CD1c-positive myeloid dendritic cell (primary cell): ENCODE measurements at regions not wholly inside any gene's neighbourhood (a gene's known extent, or its start where the extent isn't known, plus 50 kb on each side); places are given as distances from the start of the nearest gene placed in this dataset.
"Not testable (repeated sequence)": the region's sequence is repeated elsewhere in the genome, so short reads cannot be mapped to it uniquely, and the experiment has no call there.

Experiments
- DNase-seq: peaks from one replicate; pipeline ENCODE4 v3.0.0-alpha.2; 2016; ENCODE audit errors: extremely low spot score

DNA sequence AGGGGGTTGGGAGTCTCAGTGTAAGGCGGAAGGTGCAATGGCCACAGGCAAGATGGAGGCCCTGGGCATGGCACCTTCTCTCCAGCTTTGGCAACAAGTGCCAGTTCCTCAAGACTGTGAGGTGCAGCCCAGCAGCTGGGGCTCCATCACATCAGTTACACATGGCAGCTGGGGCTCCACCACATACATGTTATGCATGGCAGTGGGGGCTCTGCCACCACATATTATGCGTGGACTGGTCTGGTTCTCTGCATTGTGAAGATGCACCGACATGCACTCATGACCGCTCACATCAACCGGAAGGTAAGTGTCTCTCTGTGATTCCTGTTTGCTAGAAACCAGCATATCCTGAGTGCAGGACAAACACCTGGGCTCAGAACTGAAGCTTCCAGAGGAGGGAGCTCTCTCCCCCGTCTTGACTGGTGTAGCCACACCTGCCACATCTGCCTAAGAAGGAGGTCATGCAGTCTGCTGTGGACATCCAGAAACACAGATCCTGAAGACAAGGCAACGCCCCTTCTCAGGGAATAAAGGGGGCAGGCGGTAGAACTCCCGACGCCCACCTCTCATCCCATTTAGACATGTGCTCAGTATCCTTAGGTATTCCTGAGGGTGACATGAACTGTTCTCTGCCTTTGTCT lies 104.1 kb upstream of the TMPRSS2 start:
- no peak for DNase-seq

DNA sequence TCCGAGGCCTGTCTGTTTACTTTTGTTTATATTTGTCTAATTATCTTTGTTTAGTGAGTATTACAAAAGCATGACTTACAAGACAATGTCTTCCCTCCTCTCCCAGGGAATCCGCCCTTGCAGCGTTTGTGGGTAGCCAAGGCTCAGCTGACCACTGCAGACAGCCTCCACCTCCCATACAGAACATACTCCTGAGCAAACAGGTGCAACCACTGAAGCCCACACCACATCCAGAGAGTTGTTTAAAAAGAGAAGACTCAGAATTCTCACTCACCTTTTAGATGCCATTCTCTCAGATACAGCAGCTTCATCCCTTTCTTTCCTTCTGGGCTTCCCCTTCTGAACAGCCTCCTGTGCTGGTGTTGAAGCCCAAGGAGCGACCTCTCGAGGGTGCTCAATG lies 103.5 kb upstream of the TMPRSS2 start:
- no peak for DNase-seq

DNA sequence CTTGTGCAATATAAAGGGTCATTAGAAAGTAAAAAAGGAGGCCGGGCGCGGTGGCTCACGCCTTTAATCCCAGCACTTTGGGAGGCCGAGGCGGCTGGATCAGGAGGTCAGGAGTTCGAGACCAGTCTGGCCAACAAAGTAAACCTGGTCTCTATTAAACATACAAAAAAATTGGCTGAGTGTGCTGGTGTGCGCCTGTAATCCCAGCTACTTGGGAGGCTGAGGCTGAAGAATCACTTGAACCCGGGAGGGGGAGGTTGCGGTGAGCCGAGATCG lies 102.8 kb upstream of the TMPRSS2 start:
- DNase-seq = not testable (repeated sequence)

DNA sequence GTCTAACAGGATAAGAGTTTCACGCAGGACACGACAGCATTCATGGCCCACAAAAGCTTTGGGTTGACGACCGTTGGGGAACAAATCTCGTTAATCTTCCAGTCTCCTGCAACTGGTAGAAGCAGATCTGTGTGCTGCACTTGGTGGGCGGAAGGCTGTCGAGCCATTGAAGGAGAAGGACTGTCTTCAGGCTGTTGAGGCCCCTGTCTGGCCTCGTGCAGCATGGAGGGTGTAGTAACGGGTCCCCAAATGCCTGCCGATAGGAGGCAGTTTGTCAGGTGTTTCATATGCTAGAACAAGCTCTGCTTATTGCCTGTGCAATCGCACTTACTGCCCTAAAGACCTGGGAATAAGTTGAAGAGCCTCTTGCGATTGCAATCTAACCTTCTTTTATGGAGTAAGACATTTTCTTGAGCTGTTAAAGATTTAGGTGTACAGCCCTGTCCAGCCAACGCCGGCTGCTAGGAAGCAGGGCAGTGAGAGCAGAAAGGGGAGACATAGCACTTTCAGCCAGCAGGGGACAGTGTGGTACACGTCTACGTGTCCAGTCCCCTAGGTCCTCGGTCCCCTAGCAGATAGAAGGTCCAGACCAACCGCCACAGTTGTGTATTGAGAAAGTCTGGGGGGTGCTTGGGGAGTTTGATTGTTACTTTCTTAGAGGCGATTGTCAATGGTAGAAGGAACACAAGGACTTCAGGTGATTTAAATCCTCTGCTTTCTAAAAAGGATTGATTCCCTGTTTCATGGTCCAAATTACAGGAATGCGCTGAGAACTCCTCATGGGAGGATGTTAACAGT lies 102.3 kb upstream of the TMPRSS2 start:
- peak; percentile 54 for DNase-seq

DNA sequence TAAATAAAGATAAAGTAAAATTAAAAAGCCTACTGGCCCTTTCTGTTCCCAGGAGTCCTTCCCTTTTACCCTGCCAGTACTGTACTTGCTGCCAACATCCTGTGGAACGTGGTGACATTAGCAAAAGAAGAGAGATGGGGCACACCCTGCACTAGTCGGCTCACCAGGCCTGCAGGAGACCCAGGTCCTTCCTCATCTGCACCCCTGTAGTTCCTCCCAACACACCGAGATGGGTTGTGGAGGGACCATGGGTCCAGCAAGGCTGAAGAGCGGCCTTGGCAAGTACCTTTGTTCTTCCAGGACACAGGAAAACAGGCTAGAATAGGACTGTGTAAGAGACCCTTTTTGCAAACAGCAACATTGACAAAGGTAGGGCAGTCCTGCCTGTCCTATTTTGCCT lies 98.7 kb upstream of the TMPRSS2 start:
- no peak for DNase-seq

DNA sequence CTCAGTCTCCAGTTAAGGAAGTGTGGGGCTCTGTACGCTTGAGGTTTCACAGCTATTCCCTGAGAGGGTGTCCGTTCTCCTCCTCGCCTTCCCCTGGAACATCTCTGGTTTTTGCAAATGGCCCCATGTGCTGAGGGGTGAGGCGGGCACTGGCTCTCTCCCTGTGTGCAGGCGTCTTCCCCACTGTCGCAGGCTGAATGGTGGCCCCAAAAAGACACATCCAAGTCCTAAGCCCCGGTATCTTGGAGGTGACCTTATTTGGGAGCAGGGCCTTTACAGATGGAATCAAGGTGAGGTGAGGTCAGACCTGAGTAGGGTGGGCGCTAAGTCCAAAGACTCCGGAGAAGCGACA lies 98.0 kb upstream of the TMPRSS2 start:
- no peak for DNase-seq

- DNase-seq = no peak
Observed at GRCh38 chr21:41605178-41605933, 97.4 kb upstream of the TMPRSS2 start.

- no peak for DNase-seq
Observed at GRCh38 chr21:41604583-41605041, 96.7 kb upstream of the TMPRSS2 start.

GRCh38 chr21:41603476-41603875 lies 95.5 kb upstream of the TMPRSS2 start:
- no peak for DNase-seq

- no peak for DNase-seq
Observed at GRCh38 chr21:41602531-41602930, 94.6 kb upstream of the TMPRSS2 start.

- DNase-seq = no peak
Observed at GRCh38 chr21:41601573-41602368, 93.8 kb upstream of the TMPRSS2 start.

DNA sequence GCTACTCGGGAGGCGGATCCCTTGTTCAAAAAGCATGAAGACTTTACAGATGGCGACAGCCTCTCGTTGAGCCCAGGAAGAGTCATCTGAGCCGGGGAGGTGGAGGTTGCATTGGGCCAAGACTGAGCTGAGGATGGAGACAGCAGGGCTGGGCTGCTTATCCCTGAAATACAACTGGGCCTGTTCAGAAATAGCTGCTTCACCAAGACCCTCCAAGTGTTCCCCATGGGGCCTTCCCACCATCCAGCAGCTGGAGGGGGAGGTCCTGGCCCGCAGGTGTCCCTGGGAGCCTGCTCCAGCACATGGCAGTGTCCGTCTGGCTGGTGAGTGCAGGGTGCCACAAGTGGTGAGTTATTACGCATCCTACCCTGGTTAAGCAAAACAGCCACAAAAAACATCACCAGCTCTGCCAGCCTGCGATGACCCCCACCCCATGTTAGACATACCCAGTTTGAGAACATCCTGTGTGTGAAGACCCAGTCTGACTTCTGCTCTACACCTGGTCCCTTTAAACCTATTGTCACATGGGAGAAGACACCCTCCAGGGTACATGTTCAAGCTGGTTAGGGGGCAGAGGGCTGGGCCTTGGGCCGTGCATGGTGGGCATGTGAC lies 93.1 kb upstream of the TMPRSS2 start:
- DNase-seq = no peak

- no peak for DNase-seq
Observed at GRCh38 chr21:41600556-41600955, 92.6 kb upstream of the TMPRSS2 start.

DNA sequence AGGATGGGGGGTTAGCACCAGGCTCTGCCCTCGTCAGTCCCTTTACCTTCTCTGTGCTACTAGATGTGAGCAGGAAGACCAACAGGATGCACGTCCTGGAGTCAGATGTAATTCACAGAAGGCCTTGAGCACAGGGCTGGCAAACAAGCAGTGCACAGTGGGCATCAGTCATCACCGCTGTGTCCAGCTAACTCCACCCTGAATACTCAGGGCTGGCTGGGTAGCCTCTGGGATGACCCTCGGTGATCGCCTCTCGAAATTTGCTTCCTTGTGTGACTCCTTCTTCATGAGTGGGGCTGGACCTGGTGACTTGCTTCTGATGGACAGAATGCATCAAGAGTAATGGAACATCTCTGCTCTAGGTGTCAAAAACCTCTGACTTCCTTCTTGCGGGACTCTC lies 92.2 kb upstream of the TMPRSS2 start:
- no peak for DNase-seq

- DNase-seq = no peak
Observed at GRCh38 chr21:41598561-41599431, 90.8 kb upstream of the TMPRSS2 start.

GRCh38 chr21:41597811-41598231 lies 89.9 kb upstream of the TMPRSS2 start:
- DNase-seq = no peak

- no peak for DNase-seq
Observed at GRCh38 chr21:41597227-41597626, 89.3 kb upstream of the TMPRSS2 start.

GRCh38 chr21:41596241-41596925 lies 88.4 kb upstream of the TMPRSS2 start:
- DNase-seq = no peak

DNA sequence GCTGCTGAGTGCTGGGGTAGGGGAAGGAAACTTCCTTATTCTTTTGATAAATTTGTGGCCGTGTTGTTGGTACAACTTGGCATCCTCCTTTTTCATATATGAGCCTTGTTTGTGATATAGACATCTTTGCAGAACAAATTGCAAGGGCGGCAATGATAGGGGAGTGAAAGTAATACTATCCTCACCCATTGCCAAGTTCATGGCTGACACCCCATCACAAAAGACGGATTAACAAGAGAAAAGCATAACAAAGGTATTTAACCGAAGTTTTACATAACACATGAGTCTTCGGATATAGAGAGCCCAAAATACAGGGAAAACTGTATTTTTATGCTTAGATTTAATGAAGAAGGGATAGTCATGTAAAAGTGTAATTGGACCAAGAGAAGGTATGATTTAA lies 86.3 kb upstream of the TMPRSS2 start:
- no peak for DNase-seq

DNA sequence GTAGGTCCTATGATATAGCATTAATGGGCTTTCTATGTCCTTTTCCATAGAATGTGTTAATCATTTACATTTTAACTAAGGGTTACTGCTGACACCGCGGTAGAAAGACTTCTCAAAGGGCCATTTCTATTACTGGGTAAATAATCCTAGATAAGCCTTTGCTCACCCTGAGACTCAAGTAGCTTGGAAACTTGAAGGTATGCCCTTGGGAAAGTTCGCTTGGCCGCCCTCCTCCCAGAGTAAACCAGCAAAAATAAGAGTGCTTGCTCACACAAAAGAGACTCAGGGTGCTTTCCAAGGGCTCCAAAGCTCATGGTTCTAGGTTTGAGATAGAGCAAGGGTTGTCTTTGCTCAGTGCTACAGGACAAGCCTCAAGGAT lies 85.8 kb upstream of the TMPRSS2 start:
- DNase-seq = no peak
